22Rv1 (cell line): ENCODE measurements at regions not wholly inside any gene's neighbourhood (a gene's known extent, or its start where the extent isn't known, plus 50 kb on each side); places are given as distances from the start of the nearest gene placed in this dataset.

Experiments used
- CTCF ChIP-seq: fragments of 450-650 bp; IDR thresholded peaks from 2 replicates; pipeline ENCODE4 v1.5.1; 2017; ENCODE audit warnings: mild to moderate bottlenecking
- ZFX ChIP-seq: fragments of 450-650 bp; IDR thresholded peaks from 2 replicates; pipeline ENCODE4 v1.6.1; 2017; ENCODE audit warnings: antibody characterized with exemption, borderline replicate concordance

- no peak for TF ChIP-seq CTCF
- no peak for TF ChIP-seq ZFX
Measured at GRCh38 chr9:135216791-135217441, 129.4 kb downstream of the OLFM1 start.
